ENCODE measurements at regions not wholly inside any gene's neighbourhood (a gene's known extent, or its start where the extent isn't known, plus 50 kb on each side); places are given as distances from the start of the nearest gene placed in this dataset.
A peak's percentile ranks its signal among the peaks of the same experiment; 100 is the strongest.

DNA sequence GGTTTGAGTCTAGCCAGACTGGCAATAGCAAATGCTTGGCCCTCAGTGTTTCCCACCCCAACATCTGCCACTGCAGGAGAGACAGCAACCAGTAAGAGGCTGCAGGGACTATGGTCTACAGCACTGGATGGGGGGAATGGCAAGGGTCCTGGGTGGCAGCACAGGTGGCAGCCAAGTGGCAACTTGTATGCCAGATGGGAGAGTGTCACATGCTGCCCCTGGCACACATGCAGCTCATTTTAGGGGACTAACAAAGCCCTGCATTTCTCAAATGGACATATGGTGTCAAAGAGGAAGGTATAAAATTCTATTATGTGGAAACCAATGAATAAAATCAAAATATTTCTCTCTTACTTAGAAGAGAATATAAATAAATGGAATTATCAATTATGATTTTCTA is 298.7 kb upstream of the MARCKS start:
- no peak for DNase-seq (ENCODE audit: low read depth in 2 of 2)
- TF ChIP-seq CTCF (IDR thresholded peaks at IDR 0.05; ENCODE audit: low read depth, low read length) = no peak
- H3K4me3 ChIP-seq (replicated peaks in 1 of 2; ENCODE audit: low read depth in 2 of 2, low read length in 2 of 2) = no peak overlapping the region

DNA sequence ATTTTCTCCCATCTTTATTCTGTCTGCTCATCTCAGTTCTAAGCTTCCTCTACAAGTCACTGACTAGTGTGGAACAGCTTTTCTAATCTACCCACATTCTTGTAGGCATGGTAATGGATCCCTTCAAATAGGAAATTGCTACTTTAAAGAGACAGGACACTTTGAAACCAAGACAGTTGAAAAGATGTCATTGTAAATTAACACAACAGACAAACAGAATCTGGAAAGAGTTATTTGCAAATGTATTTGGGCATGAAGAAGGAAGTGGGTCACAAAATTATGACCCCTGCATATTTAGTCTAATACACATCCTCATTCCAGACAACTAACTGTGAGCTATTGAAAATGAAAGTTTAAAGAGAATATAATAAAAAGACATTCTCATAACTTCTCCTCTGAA is 298.2 kb upstream of the MARCKS start:
- TF ChIP-seq CTCF (IDR thresholded peaks at IDR 0.05; ENCODE audit: low read depth, low read length) = no peak
- DNase-seq (ENCODE audit: low read depth in 2 of 2) = peak; percentile 59 to 78

GRCh38 chr6:113560376-113560775 is 296.8 kb upstream of the MARCKS start:
- no peak overlapping the region for H3K4me3 ChIP-seq (replicated peaks in 1 of 2; ENCODE audit: low read depth in 2 of 2, low read length in 2 of 2)
- DNase-seq (ENCODE audit: low read depth in 2 of 2) = no peak
- TF ChIP-seq CTCF (IDR thresholded peaks at IDR 0.05; ENCODE audit: low read depth, low read length) = no peak

More for the DNA sequence above, 298.2 kb upstream of the MARCKS start:
- H3K4me3 ChIP-seq (replicated peaks in 1 of 2; ENCODE audit: low read depth in 2 of 2, low read length in 2 of 2) = no peak overlapping the region

DNA sequence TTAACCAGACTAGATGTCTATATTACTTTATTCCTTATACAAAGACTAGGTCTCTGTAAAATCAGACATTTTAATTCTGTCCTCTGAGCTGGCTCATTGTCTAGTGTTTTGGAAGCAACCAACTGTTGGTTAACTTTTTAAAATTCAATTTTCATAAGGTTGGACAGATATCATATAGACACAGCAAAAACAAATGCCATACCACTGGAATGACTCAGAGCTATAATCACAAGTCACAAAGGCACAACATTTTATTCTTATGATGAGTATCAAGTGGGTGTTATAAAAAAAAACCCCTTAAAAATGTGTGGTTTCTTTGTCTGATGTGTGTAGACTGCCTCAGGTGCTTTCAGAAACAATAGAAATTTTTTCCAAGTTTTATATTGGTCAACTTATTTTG is 296.2 kb upstream of the MARCKS start:
- peak; percentile 68 to 91 for DNase-seq (ENCODE audit: low read depth in 2 of 2)
- H3K4me3 ChIP-seq (replicated peaks in 1 of 2; ENCODE audit: low read depth in 2 of 2, low read length in 2 of 2) = no peak overlapping the region
- TF ChIP-seq CTCF (IDR thresholded peaks at IDR 0.05; ENCODE audit: low read depth, low read length) = no peak

DNA sequence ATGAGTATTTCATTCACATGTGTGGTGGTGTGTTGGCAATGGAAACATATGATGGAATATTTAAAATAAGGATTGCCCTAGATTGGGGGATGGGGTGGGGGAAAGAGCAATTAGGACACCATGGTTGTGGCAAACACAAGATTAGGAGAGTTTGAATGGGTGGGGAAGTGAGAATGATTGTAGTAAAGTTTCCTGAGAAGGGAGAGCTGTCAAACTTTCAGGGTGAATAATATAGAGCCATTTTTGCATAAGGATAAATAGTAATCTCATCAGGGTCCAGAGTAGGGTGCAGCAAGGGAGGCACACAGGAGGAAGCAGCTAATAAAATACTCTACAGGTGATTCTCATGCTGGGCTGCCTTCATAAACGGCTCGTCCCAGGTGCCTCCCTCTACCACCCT is 294.9 kb upstream of the MARCKS start:
- no peak overlapping the region for H3K4me3 ChIP-seq (replicated peaks in 1 of 2; ENCODE audit: low read depth in 2 of 2, low read length in 2 of 2)
- no peak for TF ChIP-seq CTCF (IDR thresholded peaks at IDR 0.05; ENCODE audit: low read depth, low read length)

DNA sequence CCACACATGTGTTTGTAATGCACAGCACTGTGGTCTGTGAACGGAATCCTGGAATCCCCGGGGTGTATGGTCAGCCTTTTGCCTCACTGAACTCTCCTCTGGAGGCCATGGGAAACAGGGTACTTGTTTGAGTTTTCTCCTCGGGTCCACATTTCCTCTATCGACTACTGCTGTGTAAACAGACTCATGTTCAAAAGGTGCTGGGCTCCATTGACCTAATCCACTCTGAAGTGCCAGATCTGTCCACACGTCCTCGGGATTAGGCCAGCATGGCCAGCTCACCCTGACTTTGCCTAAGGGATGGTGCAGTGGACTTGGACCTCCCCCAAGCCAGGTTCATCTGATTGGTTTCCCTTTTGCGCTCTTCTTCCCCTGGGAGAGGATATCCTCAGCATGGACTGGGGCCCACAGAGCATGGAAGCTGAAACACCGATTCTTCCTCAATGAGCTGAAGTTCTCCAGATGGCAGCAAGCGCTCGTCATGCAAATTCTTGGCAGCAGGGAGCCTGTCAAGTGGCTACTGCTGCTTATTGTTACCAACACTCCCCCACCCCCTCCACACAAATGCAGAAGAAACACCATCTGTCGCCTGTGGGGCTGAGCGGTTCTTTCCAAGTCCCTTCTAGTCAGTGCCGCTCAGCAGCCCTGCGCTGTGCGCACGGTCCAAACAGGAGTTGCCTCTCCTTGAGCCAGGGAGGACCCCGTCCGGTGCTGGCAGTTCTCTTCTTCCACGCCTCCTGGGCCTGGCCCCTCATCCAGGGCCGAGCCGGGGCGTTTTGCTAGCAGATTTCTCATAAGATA is 292.6 kb upstream of the MARCKS start:
- peak overlapping the region in 1 of 2 donors; percentile 41 for H3K4me3 ChIP-seq (replicated peaks in 1 of 2; ENCODE audit: low read depth in 2 of 2, low read length in 2 of 2)
- peak; percentile 97 to 98 for DNase-seq (ENCODE audit: low read depth in 2 of 2)
- peak; percentile 6 for TF ChIP-seq CTCF (IDR thresholded peaks at IDR 0.05; ENCODE audit: low read depth, low read length)

More for the DNA sequence above, 294.9 kb upstream of the MARCKS start:
- no peak for DNase-seq (ENCODE audit: low read depth in 2 of 2)

Measured in cardiac fibroblast (primary cell).